ENCODE measurements at regions not wholly inside any gene's neighbourhood (a gene's known extent, or its start where the extent isn't known, plus 50 kb on each side); places are given as distances from the start of the nearest gene placed in this dataset.

DNA sequence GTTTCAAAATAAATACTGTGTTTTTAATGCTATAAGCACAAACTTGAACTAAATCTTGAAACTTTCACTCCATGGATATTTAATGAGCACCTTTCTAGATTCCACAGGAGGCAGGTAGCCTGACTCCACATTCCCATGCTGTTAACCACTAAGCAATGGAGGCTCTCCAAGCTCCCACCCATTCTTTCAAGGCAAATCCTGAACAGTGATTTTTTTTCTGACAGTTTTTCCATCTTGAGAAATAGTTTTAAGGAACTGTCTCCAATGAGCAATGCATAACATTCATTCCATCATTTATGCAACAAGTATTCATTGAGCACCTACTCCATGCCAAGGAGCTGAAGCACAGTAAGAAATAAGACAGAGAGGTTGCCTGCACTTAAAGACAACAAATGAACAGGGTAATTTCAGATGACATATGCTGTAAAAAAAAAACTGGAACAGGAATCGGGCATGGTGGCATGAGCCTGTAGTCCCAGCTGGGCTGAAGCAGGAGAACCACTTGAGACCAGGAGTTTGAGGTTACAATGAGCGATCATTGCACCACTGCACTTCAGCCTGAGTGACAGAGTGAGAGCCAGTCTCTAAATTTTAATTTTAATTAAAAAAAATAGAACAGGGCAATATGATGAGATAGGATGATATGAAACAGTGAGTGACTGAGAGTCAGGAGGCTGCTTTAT lies 102.3 kb upstream of the CPSF6 start:
- TF ChIP-seq CTCF (IDR thresholded peaks at IDR 0.05; ENCODE audit: low read depth, low read length) (no peak), EZH2phosphoT487 (IDR thresholded peaks at IDR 0.05; ENCODE audit: low read depth) (no peak)

Data from OCI-LY3 (cell line).